Caki2 (cell line): ENCODE measurements at regions not wholly inside any gene's neighbourhood (a gene's known extent, or its start where the extent isn't known, plus 50 kb on each side); places are given as distances from the start of the nearest gene placed in this dataset.
"Not testable (repeated sequence)": the region's sequence is repeated elsewhere in the genome, so short reads cannot be mapped to it uniquely, and the experiment has no call there.

Experiments used
- DNase-seq: peaks from one replicate; pipeline ENCODE4 v3.0.0-alpha.2; 2015; ENCODE audit warnings: low read depth
- in situ Hi-C: cut with HindIII; loops from 2 replicates; pipeline ENCODE4 v1.10.0; 2016; ENCODE audit warnings: low sequenced_read_pairs, low pct_unique_long_range_greater_than_20kb, mixed read lengths

DNA sequence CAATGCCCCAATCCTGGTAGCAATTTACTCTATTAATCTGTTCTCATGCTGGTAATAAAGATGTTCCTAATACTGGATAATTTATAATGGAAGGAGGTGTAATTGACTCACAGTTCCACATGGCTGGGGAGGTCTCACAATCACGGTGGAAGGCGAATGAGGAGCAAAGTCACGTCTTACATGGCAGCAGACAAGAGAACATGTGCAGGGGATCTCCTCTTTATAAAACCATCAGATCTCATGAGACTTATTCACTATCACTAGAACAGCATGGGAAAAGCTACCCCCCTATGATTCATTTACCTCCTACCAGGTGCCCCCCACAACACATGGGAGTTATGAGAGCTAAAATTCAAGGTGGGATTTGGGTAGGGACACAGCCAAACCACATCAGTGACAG is 872.2 kb downstream of the ANKRD7 start:
- DNase-seq, result no peak
- in situ Hi-C loops, result no loop called here

DNA sequence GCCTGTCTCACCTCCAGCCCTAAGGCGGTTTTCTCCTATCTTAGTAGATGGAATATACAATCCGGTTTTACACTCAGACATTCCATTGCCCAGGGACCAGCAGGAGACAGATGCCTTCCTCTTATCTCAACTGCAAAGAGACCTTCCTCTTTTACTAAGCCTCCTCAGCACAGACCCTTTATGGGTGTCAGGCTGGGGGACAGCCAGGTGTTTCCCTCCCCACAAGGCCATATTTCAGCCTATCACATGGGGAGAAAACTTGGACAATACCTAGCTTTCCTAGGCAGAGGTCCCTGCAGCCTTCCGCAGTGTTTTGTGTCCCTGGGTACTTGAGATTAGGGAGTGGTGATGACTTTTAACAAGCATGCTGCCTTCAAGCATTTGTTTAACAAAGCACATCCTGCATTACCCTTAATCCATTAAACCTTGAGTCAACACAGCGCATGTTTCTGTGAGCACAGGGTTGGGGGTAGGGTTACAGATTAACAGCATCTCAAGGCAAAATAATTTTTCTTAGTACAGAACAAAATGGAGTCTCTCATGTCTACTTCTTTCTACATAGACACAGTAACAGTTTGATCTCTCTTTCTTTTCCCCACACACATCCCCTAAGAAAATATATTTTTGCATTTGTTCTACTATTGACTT is 876.2 kb downstream of the ANKRD7 start:
- in situ Hi-C loops, DNase-seq: not testable (repeated sequence)

- in situ Hi-C loops, result no loop called here
- no peak for DNase-seq
Observed at GRCh38 chr7:119102291-119102690, 877.8 kb downstream of the ANKRD7 start.

DNA sequence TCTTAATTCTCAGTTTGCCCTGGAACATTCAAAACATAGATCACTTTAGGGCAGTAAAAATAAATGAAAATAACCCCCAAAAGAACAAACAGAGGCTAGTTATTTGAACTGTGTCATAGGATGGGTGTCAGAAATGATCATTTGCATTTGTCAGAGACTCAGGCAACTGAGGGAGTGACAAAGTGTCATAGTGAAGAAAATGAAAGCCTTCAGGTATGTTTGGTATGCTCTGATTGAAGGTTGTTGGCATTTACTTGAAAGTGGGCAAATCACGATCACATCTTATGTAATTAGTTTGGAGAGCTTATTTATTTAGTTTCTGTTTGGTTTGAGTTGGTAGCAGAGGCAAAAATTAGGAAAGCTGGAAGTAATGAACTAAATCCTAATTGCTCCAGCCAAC is 880.9 kb downstream of the ANKRD7 start:
- DNase-seq, result no peak
- in situ Hi-C loops, result no loop called here

GRCh38 chr7:119123326-119123725 is 898.8 kb downstream of the ANKRD7 start:
- no peak for DNase-seq
- in situ Hi-C loops, result no loop called here

- DNase-seq, result no peak
- in situ Hi-C loops, result no loop called here
Observed at GRCh38 chr7:119127706-119128105, 903.2 kb downstream of the ANKRD7 start.

GRCh38 chr7:119132436-119132835 is 907.9 kb downstream of the ANKRD7 start:
- in situ Hi-C loops, result no loop called here
- no peak for DNase-seq

GRCh38 chr7:119167431-119167830 is 942.9 kb downstream of the ANKRD7 start:
- no peak for DNase-seq
- in situ Hi-C loops, result no loop called here

- in situ Hi-C loops, result no loop called here
- DNase-seq, result no peak
Observed at GRCh38 chr7:119172043-119172442, 947.5 kb downstream of the ANKRD7 start.

DNA sequence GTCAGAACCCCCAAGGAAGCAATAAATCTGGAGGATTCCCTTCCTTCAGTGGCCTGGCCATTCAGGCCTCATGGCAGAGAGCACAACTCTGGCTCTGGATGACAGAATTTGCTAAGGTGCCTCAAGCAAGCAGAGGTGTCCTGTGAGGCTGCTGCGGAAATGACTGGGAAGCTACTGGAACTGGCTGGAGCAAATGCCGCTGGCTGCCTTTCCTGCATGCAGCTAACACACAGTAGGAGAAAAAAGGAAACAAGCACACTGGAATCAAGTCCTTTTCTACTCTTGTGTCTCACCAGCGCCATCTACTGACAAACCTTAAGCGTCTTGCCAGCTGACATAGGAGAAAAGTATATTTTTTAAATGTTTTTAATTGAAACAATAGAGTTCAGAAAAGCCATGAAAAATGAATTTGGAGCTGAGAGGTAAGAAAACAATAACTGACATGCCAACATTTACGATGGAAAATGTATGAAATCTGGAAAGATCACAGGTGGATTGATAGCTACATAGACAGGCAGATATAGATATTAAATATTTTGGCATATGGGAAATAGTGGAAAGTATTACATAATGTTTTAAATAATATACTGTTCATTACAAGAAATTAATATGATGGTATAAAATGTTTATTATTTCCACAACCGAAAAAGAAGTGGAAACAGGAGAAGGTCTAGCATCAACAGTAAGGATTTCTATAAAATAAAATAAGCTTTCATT is 951.6 kb downstream of the ANKRD7 start:
- in situ Hi-C loops, result no loop called here
- peak; percentile 50 for DNase-seq

DNA sequence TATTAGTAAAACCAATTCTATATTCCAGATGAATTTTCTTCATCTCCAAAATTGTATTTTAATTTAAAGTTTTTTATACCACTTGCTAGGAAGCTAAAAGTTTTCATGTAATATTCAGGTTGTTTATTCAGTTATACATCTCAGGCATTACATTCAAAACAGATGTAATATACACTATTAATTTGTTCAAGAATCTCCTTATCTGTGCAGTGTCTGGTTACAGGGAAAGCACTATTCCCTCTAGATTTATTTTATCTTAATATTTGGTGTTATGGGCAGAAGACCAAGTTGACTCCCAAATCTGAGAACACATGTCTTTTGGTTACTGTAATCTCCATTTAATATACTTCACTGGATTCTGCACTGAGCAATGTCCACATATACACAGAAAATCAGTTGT is 953.4 kb downstream of the ANKRD7 start:
- no peak for DNase-seq
- in situ Hi-C loops, result no loop called here

DNA sequence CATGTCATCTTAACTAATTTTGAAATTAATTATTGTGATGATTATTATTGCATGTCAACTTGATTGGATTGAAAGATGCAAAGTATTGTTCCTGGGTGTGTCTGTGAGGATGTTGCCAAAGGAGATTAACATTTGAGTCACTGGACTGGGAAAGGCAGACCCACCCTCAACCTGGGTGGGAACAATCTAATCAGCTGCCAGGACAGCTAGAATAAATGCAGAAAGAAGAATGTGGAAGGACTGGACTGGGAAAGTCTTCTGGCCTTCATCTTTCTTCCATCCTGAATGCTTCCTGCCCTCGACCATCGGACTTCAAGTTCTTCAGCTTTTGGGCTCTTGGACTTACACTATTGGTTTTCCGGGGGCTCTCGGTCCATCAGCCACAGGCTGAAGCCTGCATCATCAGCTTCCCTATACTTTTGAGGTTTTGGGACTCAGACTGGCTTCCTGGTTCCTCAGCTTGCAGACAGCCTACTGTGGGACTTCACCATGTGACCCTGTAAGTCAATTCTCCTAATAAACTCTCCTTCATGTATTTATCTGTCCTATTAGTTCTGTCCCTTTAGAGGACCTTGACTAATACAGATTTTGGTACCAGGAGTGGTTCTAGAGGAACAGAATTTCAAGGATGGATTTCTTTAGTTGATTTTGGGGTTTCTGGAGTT is 959.8 kb downstream of the ANKRD7 start:
- DNase-seq, result no peak
- in situ Hi-C loops, result no loop called here

GRCh38 chr7:119196183-119196582 is 971.7 kb downstream of the ANKRD7 start:
- no peak for DNase-seq
- in situ Hi-C loops, result no loop called here

GRCh38 chr7:119197172-119197876 is 972.8 kb downstream of the ANKRD7 start:
- in situ Hi-C loops, result no loop called here
- DNase-seq, result no peak

DNA sequence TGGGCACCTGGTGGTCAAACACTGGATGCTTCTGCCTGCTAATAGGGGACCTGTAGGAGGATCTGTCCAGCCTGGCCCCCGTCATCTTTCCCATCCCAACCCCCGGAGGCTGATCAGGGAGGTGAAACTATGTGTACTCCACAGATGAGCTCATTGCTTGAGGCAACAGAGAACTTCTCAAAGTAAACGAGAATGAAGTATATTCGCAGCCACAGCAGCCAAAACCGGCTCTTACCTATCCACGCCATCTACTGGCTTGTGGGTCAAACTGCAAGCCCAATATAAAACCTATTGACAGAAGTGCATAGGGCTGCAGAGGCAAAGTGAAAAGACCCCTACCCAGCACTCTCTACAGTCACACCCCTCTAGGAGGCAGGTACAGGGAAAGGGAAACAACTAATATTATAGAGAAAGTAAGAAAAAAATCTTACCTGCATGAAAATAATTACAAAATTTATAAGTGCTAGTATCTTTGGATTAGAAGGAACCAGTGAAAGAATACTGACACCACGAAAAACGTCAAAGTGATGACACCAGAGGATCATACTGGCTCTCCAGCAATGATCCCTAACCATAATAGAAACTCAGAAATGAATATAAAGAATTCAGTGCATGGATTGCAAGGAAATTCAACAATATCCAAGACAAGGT is 973.5 kb downstream of the ANKRD7 start:
- in situ Hi-C loops, result no loop called here
- peak; percentile 37 for DNase-seq

GRCh38 chr7:119219663-119220062 is 995.2 kb downstream of the ANKRD7 start:
- in situ Hi-C loops, result no loop called here
- no peak for DNase-seq

DNA sequence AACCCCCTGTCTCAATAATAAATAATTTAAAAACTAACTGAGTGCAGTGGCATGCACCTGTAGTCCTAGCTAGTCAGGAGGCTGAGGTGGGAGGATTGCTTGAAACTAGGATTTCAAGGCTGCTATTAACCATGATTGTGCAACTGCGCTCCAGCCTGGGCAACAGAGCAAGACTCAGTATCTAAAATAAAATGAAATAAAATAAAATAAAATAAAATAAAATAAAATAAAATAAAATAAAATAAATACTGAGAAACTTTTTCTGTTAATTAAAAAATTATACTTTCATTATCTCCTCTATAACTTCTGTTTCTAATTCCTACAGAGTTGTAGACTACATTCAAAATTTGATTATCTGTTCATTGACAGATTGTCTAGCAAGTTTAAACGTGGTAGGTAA is 999.4 kb downstream of the ANKRD7 start:
- DNase-seq, result no peak
- in situ Hi-C loops, result no loop called here

GRCh38 chr7:119228482-119228881 is 1004.0 kb downstream of the ANKRD7 start:
- no peak for DNase-seq
- in situ Hi-C loops, result no loop called here

DNA sequence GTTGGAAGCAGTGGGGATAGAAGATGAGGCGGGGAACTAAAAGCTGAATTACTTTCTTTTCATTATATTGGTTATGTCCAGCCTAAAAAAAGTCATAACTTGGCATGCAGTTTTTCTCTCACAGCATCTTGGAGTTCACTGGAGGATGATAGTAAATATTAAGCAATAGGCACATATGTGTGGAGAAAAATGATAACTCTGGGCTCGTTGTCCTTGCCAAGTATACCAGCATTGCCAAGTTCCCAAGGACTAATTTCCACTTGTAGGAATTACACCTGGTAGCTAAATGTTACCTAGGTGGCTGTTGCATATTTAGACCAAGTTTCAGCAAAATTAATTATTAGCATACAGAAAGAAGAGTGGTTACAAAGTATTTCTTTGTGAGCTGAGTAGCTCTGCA is 1007.6 kb downstream of the ANKRD7 start:
- DNase-seq, result no peak
- in situ Hi-C loops, result no loop called here
